Suprapubic skin (tissue), 4 donors: ENCODE measurements at regions not wholly inside any gene's neighbourhood (a gene's known extent, or its start where the extent isn't known, plus 50 kb on each side); places are given as distances from the start of the nearest gene placed in this dataset.

Experiments
- DNase-seq, 2 donors: peaks; one replicate each; pipeline ENCODE4 v3.0.0-alpha.2; 2019; ENCODE audit warnings: low spot score in 2 of 2
- H3K27ac ChIP-seq: fragments of 200-600 bp; sonication (generic); one replicate; pipeline ENCODE4 v1.5.1; 2019
- H3K27me3 ChIP-seq: fragments of 200-600 bp; sonication (generic); one replicate; pipeline ENCODE4 v1.5.1; 2019
- H3K36me3 ChIP-seq: fragments of 200-600 bp; sonication (generic); one replicate; pipeline ENCODE4 v1.5.1; 2019
- H3K4me1 ChIP-seq: fragments of 200-600 bp; sonication (generic); one replicate; pipeline ENCODE4 v1.5.1; 2019
- H3K4me3 ChIP-seq: fragments of 200-600 bp; sonication (generic); one replicate; pipeline ENCODE4 v1.5.1; 2019; ENCODE audit warnings: mild to moderate bottlenecking
- H3K9me3 ChIP-seq: fragments of 200-600 bp; sonication (generic); one replicate; pipeline ENCODE4 v1.5.1; 2019
- EP300 ChIP-seq: sonication (generic); formaldehyde crosslinking; IDR thresholded peaks from one replicate; pipeline ENCODE4 v1.6.1; 2017; ENCODE audit warnings: antibody characterized with exemption
- POLR2A ChIP-seq, 2 donors: fragments of 450-650 bp; IDR thresholded peaks; one replicate each; pipeline ENCODE4 v1.6.1; 2017; ENCODE audit warnings: antibody characterized with exemption in 2 of 2, mild to moderate bottlenecking in 2 of 2, moderate library complexity in 2 of 2
- POLR2AphosphoS5 ChIP-seq, 3 donors: sonication (generic); formaldehyde crosslinking; IDR thresholded peaks; one replicate each; pipeline ENCODE4 v1.6.1; 2017; ENCODE audit warnings: antibody characterized with exemption in 3 of 3
- WGBS: methylation state at CpG from one replicate; pipeline ENCODE4 v1.1.5; 2018; 5-methylcytosine and 5-hydroxymethylcytosine counted together
- TF ChIP-seq, protein P1 (sequence below), 2 donors: fragments of 200-600 bp in 1 of 2; fragments of 450-650 bp in 1 of 2; sonication (generic) in 1 of 2; IDR thresholded peaks; one replicate each; pipeline ENCODE4 v1.5.1; 2016 to 2019; ENCODE audit warnings: antibody characterized with exemption in 2 of 2, mild to moderate bottlenecking in 1 of 2, moderate library complexity in 1 of 2

DNA sequence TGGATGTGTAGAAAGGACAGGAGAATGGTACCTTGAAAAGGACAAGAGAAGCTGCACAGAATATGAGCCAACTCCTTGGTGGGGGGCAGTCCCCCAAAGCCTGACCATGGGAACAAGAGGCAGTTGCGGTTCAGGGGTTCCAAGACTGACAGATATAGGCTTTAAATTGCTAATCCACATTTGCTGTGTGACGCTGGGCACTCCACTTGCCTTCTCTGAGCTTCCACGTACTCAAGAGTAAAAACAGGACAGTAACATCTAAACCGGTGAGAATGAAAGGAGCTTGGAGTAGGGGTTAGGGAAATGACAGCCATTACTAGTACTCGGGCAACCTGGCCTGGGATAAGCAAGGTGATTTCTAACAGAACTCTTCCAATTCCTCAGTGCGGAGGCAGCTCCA lies 57.9 kb upstream of the LRFN2 start:
- H3K9me3 ChIP-seq, result no peaks in the 10 kb centered on the region
- H3K4me1 ChIP-seq, result no peaks in the 10 kb centered on the region
- DNase-seq, result no peak
- WGBS, result 88% methylated on average over 6 of the region's 6 CpGs
- peaks cover 53% of the 10 kb centered on the region for H3K27me3 ChIP-seq
- no peak overlapping the region for H3K27ac ChIP-seq
- H3K4me3 ChIP-seq, result no peak overlapping the region
- no peaks in the 10 kb centered on the region for H3K36me3 ChIP-seq
- TF ChIP-seq POLR2AphosphoS5 (IDR thresholded peaks at IDR 0.05) (no peak), EP300 (no peak), POLR2A (IDR thresholded peaks at IDR 0.05) (no peak)
- TF ChIP-seq, protein P1, sequence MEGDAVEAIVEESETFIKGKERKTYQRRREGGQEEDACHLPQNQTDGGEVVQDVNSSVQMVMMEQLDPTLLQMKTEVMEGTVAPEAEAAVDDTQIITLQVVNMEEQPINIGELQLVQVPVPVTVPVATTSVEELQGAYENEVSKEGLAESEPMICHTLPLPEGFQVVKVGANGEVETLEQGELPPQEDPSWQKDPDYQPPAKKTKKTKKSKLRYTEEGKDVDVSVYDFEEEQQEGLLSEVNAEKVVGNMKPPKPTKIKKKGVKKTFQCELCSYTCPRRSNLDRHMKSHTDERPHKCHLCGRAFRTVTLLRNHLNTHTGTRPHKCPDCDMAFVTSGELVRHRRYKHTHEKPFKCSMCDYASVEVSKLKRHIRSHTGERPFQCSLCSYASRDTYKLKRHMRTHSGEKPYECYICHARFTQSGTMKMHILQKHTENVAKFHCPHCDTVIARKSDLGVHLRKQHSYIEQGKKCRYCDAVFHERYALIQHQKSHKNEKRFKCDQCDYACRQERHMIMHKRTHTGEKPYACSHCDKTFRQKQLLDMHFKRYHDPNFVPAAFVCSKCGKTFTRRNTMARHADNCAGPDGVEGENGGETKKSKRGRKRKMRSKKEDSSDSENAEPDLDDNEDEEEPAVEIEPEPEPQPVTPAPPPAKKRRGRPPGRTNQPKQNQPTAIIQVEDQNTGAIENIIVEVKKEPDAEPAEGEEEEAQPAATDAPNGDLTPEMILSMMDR (IDR thresholded peaks at IDR 0.05), result no peak

DNA sequence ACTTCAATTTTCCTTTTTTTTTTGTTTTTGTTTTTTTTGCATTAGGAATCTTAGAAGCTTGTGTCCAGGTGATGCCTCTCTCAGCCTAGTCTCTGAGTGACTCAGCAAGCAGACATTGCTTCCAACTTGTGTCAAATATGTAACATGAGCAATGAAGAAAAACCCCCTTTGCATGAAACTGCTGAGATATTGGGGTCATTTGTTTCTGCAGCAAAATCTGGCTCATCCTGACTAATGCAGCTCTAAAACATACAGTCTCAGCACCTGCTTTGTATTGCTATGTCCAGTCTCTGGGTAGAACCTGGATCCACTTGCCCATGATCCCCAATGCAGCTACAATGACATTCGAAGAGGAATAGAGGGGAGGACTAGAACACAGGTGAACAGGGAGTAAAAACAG lies 55.7 kb upstream of the LRFN2 start:
- H3K27me3 ChIP-seq, result peaks cover 38% of the 10 kb centered on the region
- H3K4me3 ChIP-seq, result no peak overlapping the region
- WGBS, result 94% methylated on average over 1 of the region's 1 CpG
- H3K36me3 ChIP-seq, result no peaks in the 10 kb centered on the region
- TF ChIP-seq POLR2A (IDR thresholded peaks at IDR 0.05) (no peak), POLR2AphosphoS5 (IDR thresholded peaks at IDR 0.05) (no peak), EP300 (no peak)
- TF ChIP-seq, protein P1 (IDR thresholded peaks at IDR 0.05), result no peak
- H3K9me3 ChIP-seq, result no peaks in the 10 kb centered on the region
- no peak overlapping the region for H3K27ac ChIP-seq
- H3K4me1 ChIP-seq, result no peaks in the 10 kb centered on the region
- DNase-seq, result no peak

DNA sequence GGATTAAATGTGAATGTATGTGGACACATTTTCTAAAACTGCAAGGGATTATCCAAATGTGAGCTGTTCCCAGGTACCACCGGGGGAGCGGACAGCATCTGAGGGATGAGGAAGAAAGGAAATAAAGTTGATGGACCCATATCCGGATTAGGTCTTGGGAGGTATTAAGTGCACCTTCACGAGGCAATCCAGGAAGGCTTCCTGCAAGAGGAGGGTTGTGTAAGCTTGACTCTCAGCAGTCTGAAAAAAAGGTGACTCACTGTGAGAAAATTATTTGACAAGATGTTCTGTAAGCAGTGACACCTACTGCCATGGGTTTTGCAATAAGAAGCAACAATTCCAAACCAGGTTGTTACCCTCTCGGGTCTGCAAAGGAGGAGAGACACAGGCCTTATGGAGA lies 55.0 kb upstream of the LRFN2 start:
- no peak overlapping the region for H3K27ac ChIP-seq
- H3K27me3 ChIP-seq, result peaks cover 38% of the 10 kb centered on the region
- H3K36me3 ChIP-seq, result no peaks in the 10 kb centered on the region
- TF ChIP-seq, protein P1 (IDR thresholded peaks at IDR 0.05), result no peak
- TF ChIP-seq POLR2AphosphoS5 (IDR thresholded peaks at IDR 0.05) (no peak), EP300 (no peak), POLR2A (IDR thresholded peaks at IDR 0.05) (no peak)
- no peaks in the 10 kb centered on the region for H3K4me1 ChIP-seq
- 88% methylated on average over 5 of the region's 5 CpGs for WGBS
- no peak for DNase-seq
- no peak overlapping the region for H3K4me3 ChIP-seq
- H3K9me3 ChIP-seq, result no peaks in the 10 kb centered on the region

DNA sequence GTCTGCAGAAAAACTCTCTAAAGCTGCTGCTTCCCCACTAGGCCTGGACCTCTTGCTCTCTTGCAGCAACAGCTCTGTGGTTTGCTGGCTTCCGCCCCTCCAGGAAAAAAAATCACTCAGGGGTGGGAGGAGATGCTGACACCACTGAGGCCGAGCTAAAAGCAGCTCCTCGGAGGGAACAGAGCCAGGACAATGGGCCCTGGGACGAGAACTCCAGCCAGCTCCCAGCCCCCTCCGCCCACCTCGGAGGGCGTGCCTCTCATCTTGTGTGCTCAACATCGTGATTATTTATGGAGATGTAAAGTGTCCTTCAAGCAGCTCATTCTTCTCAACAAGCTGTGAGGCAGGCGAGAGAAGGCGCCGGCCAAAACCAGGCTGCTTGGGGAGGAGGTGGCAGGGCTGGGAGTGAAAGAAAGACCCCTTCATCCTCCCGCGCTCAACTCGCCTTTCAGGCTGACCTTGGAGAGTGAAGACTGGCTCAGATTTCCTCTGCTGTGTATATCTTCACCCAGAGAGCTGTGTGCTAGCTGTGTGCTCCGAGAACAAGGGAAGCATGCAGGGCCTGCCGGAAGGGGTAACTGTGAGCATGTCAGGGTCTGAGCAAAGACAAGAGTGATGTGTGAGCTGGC lies 53.5 kb upstream of the LRFN2 start:
- H3K27me3 ChIP-seq, result peaks cover 27% of the 10 kb centered on the region
- H3K36me3 ChIP-seq, result no peaks in the 10 kb centered on the region
- WGBS, result 32% methylated on average over 6 of the region's 16 CpGs
- H3K9me3 ChIP-seq, result no peaks in the 10 kb centered on the region
- no peak overlapping the region for H3K27ac ChIP-seq
- H3K4me1 ChIP-seq, result no peaks in the 10 kb centered on the region
- H3K4me3 ChIP-seq, result no peak overlapping the region
- no peak for DNase-seq
- TF ChIP-seq EP300 (no peak), POLR2A (IDR thresholded peaks at IDR 0.05) (no peak), POLR2AphosphoS5 (IDR thresholded peaks at IDR 0.05) (no peak)
- TF ChIP-seq, protein P1 (IDR thresholded peaks at IDR 0.05), result no peak
